ENCODE measurements at regions not wholly inside any gene's neighbourhood (a gene's known extent, or its start where the extent isn't known, plus 50 kb on each side); places are given as distances from the start of the nearest gene placed in this dataset.

- dilution Hi-C loops (cut with MboI; ENCODE audit: extremely low pct_ligation_motif_present, low sequenced_read_pairs), result no loop called here
- Histone ChIP-seq H2AFZ (ENCODE audit: control insufficient read depth, low read length) (no peak overlapping the region), H3K4me3 (ENCODE audit: control insufficient read depth in 2 of 3, extremely low read depth in 1 of 3, insufficient read depth in 2 of 3, low read depth in 1 of 3, low read length in 3 of 3) (no peak overlapping the region), H3K9ac (ENCODE audit: control insufficient read depth, extremely low read depth, insufficient read depth, low read length) (no peak overlapping the region), H3K36me3 (ENCODE audit: control insufficient read depth in 2 of 2, extremely low read depth in 1 of 2, insufficient read depth in 2 of 2, low read length in 2 of 2) (no peaks in the 10 kb centered on the region), H3K9me1 (ENCODE audit: control insufficient read depth, extremely low read depth, insufficient read depth, low read length) (no peaks in the 10 kb centered on the region), H3K79me2 (ENCODE audit: control insufficient read depth, insufficient read depth, low read length) (no peaks in the 10 kb centered on the region), H4K20me1 (ENCODE audit: control insufficient read depth, extremely low read depth, insufficient read depth, low read length) (no peaks in the 10 kb centered on the region), H3K27me3 (ENCODE audit: control insufficient read depth, extremely low read depth, insufficient read depth, low read length) (no peaks in the 10 kb centered on the region), H3K27ac (ENCODE audit: control insufficient read depth, insufficient read depth, low read length) (no peak overlapping the region), H3K4me1 (ENCODE audit: control insufficient read depth, extremely low read depth, insufficient read depth, low read length) (no peaks in the 10 kb centered on the region), H3K4me2 (ENCODE audit: control insufficient read depth, extremely low read depth, insufficient read depth, low read depth, low read length) (no peak overlapping the region), H3K9me3 (ENCODE audit: control insufficient read depth, low read depth, low read length) (no peaks in the 10 kb centered on the region)
- no peak for FAIRE-seq
- TF ChIP-seq, protein P1, sequence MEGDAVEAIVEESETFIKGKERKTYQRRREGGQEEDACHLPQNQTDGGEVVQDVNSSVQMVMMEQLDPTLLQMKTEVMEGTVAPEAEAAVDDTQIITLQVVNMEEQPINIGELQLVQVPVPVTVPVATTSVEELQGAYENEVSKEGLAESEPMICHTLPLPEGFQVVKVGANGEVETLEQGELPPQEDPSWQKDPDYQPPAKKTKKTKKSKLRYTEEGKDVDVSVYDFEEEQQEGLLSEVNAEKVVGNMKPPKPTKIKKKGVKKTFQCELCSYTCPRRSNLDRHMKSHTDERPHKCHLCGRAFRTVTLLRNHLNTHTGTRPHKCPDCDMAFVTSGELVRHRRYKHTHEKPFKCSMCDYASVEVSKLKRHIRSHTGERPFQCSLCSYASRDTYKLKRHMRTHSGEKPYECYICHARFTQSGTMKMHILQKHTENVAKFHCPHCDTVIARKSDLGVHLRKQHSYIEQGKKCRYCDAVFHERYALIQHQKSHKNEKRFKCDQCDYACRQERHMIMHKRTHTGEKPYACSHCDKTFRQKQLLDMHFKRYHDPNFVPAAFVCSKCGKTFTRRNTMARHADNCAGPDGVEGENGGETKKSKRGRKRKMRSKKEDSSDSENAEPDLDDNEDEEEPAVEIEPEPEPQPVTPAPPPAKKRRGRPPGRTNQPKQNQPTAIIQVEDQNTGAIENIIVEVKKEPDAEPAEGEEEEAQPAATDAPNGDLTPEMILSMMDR (optimal IDR thresholded peaks at IDR 0.05 in 1 of 3, IDR thresholded peaks at IDR 0.05 in 1 of 3, conservative IDR thresholded peaks at IDR 0.05 in 1 of 3; ENCODE audit: extremely low read depth in 1 of 3, insufficient read depth in 2 of 3, low read length in 3 of 3), result no peak
- TF ChIP-seq EZH2 (IDR thresholded peaks at IDR 0.05; ENCODE audit: low read length), result no peak
- no peak for DNase-seq (ENCODE audit: low read depth, low spot score)
These were observed 284.1 kb upstream of the FOXG1 start for GRCh38 chr14:28482251-28483040.

DNA sequence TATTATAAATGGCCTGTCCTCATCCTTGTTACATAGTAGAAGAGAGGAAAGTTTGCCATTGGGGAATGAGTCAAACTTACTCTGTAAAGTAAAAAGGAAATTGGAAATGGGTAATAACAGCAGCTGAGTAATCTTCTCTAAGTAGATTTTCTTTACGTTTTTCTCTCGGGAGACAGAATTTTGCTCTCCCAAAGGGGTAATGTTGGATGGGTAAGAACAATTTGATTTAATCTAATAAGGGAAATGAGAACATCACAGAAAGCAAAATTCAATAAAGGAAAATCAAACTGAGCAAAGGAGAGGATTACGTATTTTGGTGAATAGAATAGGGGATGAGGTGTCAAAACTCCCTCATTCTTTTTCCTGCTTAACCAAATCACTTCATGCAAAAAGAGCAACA lies 283.1 kb upstream of the FOXG1 start:
- H4K20me1 ChIP-seq (ENCODE audit: control insufficient read depth, extremely low read depth, insufficient read depth, low read length), result no peaks in the 10 kb centered on the region
- DNase-seq (ENCODE audit: low read depth, low spot score) (no peak), FAIRE-seq (no peak)
- no peaks in the 10 kb centered on the region for H3K79me2 ChIP-seq (ENCODE audit: control insufficient read depth, insufficient read depth, low read length)
- no peak overlapping the region for H3K27ac ChIP-seq (ENCODE audit: control insufficient read depth, insufficient read depth, low read length)
- H3K9me1 ChIP-seq (ENCODE audit: control insufficient read depth, extremely low read depth, insufficient read depth, low read length), result no peaks in the 10 kb centered on the region
- no peak overlapping the region for H3K9ac ChIP-seq (ENCODE audit: control insufficient read depth, extremely low read depth, insufficient read depth, low read length)
- H2AFZ ChIP-seq (ENCODE audit: control insufficient read depth, low read length), result no peak overlapping the region
- no peaks in the 10 kb centered on the region for H3K36me3 ChIP-seq (ENCODE audit: control insufficient read depth in 2 of 2, extremely low read depth in 1 of 2, insufficient read depth in 2 of 2, low read length in 2 of 2)
- H3K4me3 ChIP-seq (ENCODE audit: control insufficient read depth in 2 of 3, extremely low read depth in 1 of 3, insufficient read depth in 2 of 3, low read depth in 1 of 3, low read length in 3 of 3), result no peak overlapping the region
- no peaks in the 10 kb centered on the region for H3K9me3 ChIP-seq (ENCODE audit: control insufficient read depth, low read depth, low read length)
- TF ChIP-seq, protein P1 (optimal IDR thresholded peaks at IDR 0.05 in 1 of 3, IDR thresholded peaks at IDR 0.05 in 1 of 3, conservative IDR thresholded peaks at IDR 0.05 in 1 of 3; ENCODE audit: extremely low read depth in 1 of 3, insufficient read depth in 2 of 3, low read length in 3 of 3), result no peak
- TF ChIP-seq EZH2 (IDR thresholded peaks at IDR 0.05; ENCODE audit: low read length), result no peak
- no peaks in the 10 kb centered on the region for H3K4me1 ChIP-seq (ENCODE audit: control insufficient read depth, extremely low read depth, insufficient read depth, low read length)
- no peaks in the 10 kb centered on the region for H3K27me3 ChIP-seq (ENCODE audit: control insufficient read depth, extremely low read depth, insufficient read depth, low read length)
- no peak overlapping the region for H3K4me2 ChIP-seq (ENCODE audit: control insufficient read depth, extremely low read depth, insufficient read depth, low read depth, low read length)
- dilution Hi-C loops (cut with MboI; ENCODE audit: extremely low pct_ligation_motif_present, low sequenced_read_pairs), result no loop called here

Data from keratinocyte (primary cell).